Ramos (cell line): ENCODE measurements at regions not wholly inside any gene's neighbourhood (a gene's known extent, or its start where the extent isn't known, plus 50 kb on each side); places are given as distances from the start of the nearest gene placed in this dataset.
"Not testable (repeated sequence)": the region's sequence is repeated elsewhere in the genome, so short reads cannot be mapped to it uniquely, and the experiment has no call there.

ENCODE experiments used
- in situ Hi-C: fragments of 300-500 bp; cut with MboI; formaldehyde crosslinking; loops from one replicate; pipeline ENCODE4 v1.14.3; 2022; ENCODE audit warnings: low sequenced_read_pairs; ENCODE audit not compliant: unreplicated experiment

DNA sequence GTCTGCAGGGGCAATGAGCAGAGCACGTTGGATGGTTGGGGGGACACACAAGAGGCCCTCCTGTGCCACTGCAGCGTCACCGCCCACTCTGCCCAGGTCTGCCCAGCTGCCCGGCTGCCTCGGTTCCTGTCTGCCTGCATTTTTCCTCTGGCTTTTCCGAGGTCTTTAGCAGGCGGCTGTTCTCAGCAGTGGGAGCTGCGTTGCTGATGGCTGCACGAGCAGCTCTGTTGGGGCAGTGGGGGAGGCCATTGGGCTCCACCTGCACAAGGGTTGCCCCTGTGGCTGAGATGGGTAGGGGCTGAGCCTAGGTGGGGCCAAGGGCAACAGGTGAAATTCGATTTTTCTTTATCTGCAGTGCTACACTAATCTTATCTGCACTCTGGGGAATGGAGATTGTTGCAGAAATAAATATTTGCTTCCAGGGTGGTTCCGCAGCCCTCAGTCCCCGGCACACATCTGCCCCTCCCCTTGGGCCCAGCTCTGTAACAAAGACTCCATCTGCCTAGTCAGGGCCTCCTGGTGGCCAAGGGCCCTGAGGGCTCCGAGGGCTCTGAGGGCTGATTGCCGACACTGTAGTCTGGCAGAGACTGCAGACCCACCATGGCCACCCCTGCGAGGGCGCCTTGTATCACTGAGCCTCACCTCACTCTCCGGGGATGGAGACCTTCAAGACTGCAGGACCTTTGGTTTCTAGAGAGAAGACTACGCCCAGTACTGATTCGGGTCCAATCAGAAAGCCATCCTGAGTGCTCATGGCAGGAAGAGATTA, 141.7 kb upstream of the SHH start:
- in situ Hi-C loops = no loop called here

DNA sequence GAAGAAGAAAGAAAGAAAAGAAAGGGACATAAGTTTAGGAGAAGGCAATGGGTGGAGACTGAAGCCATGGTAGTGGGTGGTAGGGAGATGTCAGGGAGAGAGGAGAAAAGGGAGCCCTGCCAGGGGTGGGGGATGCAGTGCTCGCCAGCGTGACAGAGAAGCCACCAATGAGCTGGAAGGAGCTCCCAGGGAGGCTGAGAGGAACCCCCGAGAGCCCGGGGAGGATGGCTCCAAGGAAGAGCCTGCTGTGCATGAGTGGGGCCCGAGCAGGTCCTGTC, 141.2 kb upstream of the SHH start:
- in situ Hi-C loops = no loop called here

DNA sequence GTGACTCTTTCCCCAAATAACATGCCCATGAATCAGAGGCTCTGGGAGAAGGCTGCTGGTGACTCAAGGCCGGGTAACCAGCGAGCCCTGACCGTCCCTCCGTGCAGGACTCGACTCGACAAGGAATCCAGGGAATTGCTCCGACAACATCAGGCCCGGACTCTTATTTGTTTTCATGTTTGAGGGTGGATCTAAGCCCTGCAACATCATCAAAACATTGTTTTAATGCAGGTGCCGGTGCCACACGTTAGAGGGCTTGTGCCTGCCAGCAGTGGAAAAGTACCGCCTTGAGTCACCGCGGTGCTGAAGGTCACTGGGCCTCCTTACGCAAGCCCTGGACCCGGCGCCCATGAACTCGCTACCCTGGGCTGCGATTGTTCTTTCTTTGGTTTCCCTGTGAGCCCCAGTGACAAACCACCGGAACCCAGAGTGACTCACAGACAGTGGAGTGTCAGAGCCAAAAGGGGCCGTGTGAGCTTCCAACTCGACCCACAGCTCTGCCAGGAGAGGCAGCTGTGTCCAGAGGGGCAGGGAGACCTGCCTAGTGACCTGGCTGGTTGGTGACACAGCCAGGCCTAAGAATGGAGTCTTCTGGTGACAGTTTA, 139.4 kb upstream of the SHH start:
- in situ Hi-C loops = no loop called here

DNA sequence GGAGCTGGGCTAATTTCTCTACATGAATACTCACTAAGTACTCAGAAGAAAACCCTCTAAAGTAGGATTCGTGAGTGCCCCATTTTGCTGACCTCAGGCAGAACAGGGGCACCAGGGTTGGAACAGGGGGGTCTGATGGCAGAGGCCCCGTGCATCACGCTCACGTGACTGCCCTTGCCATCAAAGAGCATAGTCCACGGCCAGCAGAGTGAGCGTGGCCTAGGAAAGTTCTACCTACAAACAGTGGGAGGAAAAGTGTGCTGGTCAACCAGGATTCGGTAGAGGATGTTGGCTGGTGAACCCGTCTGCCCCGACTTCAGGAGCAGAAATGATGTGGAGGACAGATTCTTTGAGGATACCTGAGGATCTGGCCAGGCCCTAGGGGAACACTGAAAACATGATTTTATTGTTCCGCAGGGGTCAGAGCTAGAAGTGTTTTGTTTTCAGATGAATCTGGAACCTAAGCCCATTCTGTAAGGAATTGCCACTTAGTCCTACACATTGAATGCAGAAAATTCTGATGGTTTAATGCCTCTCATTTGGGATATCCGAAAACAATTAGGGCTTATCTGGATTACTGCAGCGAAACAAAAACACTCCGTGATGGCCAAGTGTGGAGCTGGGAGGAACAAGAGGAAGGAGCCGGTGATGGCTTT, 138.8 kb upstream of the SHH start:
- in situ Hi-C loops = no loop called here

DNA sequence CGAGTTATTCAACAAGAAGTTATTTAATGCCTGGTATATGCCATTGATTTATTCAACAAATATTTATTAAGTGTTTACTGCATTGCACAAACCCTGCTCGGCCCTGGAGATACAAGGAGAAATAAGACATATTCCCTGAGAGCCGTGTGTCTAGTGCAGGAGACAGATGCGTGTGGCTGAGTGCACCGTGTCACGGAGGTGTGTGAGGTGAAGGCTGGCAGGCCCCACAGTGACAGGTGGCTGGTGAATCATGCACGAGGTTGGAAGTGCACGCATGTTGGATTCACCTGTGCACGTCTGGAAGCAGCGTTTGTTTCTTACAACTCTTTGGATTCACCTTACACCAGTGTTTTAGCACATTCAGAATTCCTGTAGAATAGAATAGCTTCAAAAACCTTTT, 136.6 kb upstream of the SHH start:
- in situ Hi-C loops = no loop called here

DNA sequence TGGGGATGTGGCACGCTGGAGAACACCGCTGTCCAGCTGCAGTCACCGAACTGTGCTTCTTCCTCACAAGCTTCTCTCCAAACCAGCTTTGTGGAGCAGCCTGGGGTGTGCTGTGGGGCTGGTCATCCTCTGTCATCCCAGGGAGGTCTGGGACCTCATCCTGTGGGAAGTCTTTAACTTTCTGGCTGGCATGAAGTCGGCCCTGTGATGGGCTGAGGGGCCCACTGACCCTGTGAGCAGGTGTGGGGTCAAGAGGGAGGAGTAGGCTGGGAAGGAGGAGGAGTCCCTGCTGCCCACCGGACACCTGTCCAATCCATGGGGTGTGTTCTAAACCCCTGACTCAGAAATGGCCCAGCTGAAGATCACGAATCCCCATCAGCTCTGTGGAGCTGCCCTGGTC, 136.2 kb upstream of the SHH start:
- in situ Hi-C loops = no loop called here

DNA sequence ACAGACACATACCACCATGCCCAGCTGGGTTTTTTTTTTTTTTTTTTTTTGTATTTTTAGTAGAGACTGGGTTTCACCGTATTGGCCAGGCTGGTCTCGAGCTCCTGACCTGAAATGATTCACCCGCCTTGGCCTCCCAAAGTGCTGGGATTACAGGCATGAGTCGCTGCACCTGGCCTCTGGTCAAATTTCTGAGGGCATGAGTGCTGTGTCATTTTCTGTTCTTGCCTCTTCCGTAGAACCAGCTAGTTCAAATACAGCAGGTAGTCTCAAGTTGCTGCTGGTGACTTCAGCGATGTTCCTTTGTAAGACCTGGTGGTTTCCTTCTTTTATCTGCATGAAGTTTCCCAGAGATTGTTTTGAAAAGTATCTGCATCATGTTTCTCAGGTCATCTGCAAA, 134.8 kb upstream of the SHH start:
- in situ Hi-C loops = no loop called here

DNA sequence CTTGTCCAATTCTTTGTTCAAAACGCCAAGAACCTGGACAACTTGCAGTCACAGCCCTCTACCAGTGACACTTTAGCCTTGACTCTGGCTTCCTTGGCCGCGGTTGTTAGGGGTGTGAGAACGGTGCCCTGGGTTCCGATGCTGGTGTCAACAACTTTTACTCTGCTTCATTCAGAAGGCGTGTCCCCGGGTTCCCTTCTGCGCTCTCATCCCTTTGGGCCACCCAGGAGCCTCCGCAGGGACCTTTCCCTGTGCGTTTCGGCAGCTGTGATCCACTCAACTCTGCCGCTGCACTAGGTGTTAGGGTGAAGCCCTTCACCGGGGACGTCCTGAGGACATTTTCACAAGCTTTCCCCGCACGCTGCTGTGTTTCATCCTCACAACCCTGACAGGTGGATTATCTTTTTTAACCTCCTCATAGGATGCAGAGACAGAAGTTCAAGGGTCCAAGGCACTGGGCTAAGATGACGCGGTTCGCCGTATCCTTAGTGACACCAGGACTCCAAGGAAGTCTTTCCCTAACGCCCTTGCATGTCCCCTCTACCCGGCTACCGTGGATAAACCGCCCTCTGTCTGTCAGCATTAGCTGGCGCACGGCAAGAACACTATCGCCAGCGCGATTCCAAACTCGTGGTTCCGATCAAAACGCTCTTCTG, 133.5 kb upstream of the SHH start:
- in situ Hi-C loops = no loop called here

DNA sequence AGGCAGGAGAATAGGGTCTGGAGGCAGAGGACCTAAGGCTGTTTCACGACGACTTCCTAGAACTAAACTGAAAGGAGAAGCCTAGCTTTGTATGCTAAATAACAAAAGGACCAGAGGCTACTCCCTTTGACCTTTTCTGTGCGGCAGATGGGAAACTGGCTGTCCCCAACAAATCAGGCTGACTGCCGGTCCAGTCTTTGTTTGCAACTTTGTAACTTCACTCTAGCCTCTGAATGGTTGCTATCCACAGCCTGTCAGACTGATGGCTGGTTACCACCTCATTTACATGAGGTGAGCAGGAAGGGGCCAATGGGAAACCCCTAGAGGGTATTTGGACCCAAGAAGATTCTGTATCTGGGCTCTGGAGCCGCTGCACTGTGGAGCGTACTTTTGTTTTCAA, 132.6 kb upstream of the SHH start:
- in situ Hi-C loops = no loop called here

DNA sequence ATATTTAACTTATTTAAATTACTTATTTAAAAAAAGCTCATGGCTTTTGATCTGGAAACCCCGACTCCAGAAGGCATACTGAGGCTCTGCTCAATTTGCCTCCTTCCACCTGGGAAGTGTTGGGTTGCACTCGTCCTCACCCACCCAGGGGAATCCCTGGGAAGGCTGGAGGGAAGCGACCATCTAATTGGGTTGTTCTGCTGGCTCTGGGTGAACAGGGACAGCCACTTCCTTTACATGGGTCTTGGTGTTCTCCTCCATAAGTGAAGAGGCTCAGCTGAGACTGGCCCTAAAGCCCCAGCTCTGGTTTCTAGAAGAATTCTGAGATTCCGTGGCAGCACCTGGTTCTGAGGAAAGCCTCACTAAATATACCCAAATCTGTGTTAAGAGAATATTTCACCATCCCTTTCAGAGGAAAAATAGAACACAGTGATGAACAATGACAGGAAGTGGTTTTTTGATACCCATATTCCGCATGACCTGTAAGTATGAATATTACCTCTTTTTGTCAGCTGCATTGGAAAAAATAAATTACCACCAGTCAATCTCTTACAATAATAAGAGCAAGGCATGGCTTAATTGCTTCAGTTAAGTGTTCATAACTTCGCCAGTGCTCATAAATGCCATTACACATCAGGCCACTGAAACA, 131.1 kb upstream of the SHH start:
- in situ Hi-C loops = no loop called here

DNA sequence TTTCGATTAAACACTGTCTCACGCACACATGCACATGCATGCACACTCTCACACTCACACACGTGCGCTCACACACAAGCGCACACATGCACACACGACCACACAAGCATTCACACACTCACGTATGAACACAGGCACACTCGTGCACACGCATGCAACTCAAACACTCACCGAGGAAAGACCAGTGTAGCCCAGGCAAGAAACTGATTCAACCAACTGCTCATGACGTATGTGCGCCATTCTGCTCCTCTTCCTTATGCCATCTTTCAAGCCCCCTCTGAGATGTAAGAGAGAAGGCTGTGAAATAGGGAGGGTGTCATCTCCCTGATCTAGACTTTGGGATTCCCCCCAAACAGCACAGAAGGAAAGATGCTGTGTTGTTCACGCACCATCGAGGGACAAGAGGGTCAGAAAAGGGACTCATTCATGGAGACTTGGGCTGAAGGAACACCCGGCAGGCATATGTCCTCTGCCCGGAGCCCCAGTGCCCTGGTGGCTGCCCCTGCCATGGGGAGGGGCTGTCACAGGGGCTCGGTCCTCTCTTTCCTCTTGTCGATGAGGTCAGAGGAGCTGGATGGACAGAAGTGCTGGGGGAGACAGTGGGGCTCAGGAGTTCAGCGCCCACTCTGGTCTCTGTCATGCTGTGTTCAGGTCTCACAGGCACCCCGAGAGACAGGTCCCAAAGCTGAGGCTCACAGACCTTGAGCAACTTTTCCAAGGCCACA, 130.1 kb upstream of the SHH start:
- in situ Hi-C loops = no loop called here

DNA sequence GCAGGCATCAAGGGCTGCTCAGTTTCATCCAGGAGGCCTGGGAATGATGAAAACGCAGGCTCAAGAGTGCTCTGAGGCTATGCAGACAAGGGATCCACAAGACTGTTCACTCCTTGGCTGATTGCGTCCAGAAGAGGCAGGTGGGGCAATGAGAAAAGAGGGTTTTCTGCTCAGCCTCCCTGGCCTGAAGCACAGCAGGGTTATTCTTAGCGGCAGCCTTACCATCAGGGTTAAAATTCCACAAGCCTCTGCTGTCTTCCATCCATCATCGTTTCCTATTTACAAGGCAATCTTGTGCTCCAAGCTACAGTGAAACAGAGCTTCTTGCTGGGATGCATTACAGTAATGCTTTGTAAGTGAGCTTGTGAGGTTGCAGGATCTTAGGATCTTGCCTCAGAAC, 129.4 kb upstream of the SHH start:
- in situ Hi-C loops = no loop called here

DNA sequence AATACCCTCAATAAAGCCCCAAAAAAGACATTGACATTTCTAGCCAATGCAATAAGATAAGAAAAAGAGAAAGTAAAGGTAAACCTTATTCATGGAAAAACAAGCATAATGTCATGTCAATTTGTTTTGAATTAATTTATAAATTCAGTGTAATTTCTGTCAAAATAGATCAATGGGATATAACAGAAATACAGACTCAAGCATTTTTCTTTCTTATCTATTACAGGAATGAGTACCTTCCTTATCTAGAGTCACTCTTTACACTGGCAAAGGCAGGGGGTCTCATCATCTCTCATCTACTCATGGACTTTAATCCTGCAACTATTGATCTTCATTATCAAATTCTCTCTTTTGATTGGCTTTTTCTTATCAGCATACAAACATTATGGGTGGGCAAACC, 127.1 kb upstream of the SHH start:
- in situ Hi-C loops = no loop called here

DNA sequence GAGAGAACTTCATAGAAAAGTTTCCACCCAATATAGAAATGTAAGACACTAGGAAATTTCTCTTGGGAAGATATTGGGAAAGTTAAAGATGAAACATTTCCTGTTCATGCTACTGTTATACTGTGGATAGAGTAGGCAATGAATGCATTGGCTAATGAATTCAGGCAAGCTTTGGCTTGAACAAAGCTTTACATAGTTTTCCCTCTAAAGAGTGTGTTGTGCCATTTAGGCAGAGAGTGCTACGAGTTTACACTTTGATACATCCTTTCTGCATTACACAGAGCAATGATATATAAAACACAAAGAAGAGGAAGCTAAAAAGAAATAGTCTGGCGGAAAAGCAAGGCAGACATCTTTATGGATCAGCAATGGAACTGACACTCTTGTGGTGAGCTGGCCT, 125.9 kb upstream of the SHH start:
- in situ Hi-C loops = no loop called here

DNA sequence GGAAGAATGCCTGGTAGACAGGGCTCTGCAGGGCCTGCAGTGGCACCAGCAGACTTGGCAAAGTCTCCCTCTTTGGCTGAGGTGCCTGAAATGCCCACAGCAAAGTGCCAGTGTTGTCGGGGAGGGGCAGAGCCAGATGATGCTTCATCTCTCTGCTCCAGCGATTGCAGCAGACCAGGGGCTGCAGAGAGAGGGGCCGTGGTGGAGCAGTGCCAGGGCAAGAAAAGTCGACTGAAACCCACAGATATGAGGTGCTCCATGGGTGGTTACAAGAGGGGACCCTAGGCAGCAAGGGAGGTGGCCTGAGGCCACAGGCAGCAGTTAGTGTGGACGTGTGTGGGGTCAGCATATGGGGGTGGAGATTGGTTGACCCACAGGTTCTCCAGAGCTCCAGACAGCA, 123.5 kb upstream of the SHH start:
- in situ Hi-C loops = no loop called here

DNA sequence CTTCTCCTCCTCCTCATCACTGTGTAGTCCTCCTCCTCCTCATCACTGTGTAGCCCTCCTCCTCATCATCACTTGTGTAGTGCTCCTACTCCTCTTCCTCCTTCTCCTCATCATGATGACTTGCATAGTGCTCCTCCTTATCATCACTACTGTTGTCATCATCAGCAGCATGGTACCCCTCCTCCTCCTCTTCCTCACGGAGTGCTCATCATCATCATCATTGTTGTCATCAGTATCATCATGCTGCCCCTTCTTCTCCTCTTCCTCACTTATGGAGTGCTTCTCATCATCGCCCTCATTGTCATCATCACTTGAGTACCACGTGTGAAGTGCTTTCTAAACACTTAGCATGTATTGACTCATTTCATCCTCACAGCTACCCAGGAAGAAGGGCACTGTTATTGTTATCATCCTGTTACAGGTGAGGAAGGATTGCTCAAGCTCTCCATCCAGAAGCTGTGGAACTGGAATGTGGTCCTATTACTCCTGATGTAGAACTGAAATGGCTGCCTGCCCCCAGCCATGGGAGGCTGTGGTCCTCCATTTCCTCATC, 122.8 kb upstream of the SHH start:
- in situ Hi-C loops = no loop called here

DNA sequence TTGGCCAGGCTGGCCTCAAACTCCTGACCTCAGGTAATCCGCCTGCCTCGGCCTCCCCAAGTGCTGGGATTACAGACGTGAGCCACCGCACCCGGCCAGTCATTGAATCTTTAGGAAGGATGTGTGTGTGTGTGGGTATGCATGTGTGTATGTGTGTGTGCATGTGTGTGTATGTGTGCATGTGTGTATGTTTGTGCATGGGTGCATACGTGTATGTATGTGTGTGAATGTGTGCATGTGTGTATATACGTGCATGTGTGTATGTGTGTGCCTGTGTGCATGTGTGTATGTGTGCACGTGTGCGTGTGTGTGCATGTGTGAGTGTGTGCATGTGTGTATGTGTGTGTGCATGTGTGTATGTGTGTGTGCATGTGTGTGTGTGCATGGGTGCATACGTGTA, 120.1 kb upstream of the SHH start:
- in situ Hi-C loops = not testable (repeated sequence)

DNA sequence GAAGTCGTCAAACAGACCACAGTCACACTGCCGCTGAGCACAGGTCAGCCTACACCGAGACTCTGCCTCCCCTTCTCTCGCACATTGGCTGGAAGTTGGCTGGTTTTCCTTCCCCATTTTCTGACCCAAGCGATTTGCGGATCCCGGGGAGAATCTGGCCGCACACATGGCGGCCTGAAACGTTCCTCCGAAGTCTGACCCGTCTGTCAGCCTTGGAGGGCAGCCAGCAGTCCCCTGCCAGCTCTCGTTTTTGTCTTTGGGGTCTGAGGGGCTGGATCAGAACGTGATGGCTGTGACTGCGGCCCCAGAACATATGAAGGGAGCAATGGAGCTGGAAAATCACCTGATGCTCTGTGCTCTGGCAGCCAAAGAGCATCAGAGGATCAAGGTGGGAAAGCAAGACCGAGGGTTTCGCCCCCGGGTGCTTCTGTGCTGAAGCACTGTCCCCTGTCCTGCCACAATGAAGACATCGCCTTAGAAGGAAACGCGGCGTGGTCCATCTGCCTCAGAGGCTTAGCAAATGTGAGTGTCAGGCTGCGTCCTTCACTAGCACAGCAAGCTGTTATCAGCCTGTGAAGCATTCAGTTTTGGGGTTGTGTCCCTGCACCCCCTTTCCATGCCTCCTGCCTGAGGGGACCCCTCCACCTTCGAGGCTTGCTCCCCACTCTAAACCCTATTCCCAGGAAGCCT, 119.3 kb upstream of the SHH start:
- in situ Hi-C loops = no loop called here

DNA sequence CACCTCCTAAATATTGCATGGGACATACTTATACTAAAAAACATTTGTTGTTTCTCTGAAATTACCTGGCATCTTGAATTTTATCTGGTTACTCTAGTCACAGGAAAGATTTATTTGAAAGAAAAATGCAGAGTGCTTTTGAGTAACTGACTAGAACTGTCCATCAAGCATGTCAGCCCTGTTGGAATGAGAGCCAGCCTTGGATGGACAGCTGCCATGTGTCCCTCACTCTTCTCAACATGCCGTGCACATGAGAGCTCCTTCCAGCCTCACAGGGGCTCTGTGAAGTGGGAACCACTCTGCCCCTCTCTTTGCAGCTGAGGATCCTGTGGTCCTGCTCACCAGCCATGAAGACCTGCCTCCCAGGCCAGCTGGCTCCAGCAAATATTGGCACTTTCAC, 118.3 kb upstream of the SHH start:
- in situ Hi-C loops = no loop called here

DNA sequence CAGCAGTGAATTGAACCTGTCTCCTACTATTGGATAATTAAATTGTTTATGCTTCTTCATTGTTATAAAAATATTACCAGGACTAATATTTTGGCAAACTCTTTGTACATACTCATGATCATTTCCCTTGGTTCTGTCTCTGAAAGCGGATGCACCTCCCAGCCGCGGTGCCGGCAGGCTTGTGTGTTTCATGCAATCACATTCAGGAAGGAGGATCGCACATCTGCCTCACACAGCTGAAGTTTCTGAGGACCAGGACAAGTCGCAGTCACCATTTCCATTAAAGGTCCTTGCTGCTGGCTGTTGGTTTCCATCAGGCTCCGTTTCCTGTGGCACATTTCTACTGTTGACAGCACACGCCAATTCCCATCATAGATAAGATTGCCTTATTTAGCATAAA, 117.8 kb upstream of the SHH start:
- in situ Hi-C loops = no loop called here
